ENCODE measurements at regions not wholly inside any gene's neighbourhood (a gene's known extent, or its start where the extent isn't known, plus 50 kb on each side); places are given as distances from the start of the nearest gene placed in this dataset.
A peak's percentile ranks its signal among the peaks of the same experiment; 100 is the strongest.

- H3T11ph ChIP-seq (ENCODE audit: low read length): no peak overlapping the region
- Mint-ChIP-seq H3K4me1 (peaks cover 17 to 23% of the 10 kb centered on the region in 2 experiments), H3K27ac (peak overlapping the region in 1 of 3 experiments; percentile 37; a peak in 1 of 7 replicates), H3K36me3 (ENCODE audit: insufficient read depth in 1 of 3, low read depth in 3 of 3) (no peaks in the 10 kb centered on the region), H3K4me3 (no peak overlapping the region; a peak in 1 of 5 replicates), H3K27me3 (ENCODE audit: low read depth) (no peaks in the 10 kb centered on the region), H3K9me3 (no peaks in the 10 kb centered on the region; a peak in 1 of 5 replicates)
- H4K91ac ChIP-seq (ENCODE audit: insufficient read length, low read depth, low read length): no peak overlapping the region
- no peak overlapping the region for H3K23ac ChIP-seq (ENCODE audit: insufficient read length, low read depth, low read length)
- DNase-seq: no peak
- no peak overlapping the region for H3K14ac ChIP-seq (ENCODE audit: insufficient read depth, low read length)
- no peak overlapping the region for H4K8ac ChIP-seq (replicated peaks; ENCODE audit: insufficient read length, low read depth, low read length)
- H3K4ac ChIP-seq (ENCODE audit: low read depth, low read length): no peak overlapping the region
- no peak overlapping the region for H2BK120ac ChIP-seq (ENCODE audit: low read depth, low read length, poor library complexity, severe bottlenecking)
- H4K5ac ChIP-seq (ENCODE audit: insufficient read length, low read depth, low read length): no peak overlapping the region
- H3K4me1 ChIP-seq (ENCODE audit: insufficient read depth, low read length): no peaks in the 10 kb centered on the region
- H2AK5ac ChIP-seq (ENCODE audit: insufficient read length, low read length): no peak overlapping the region
- H2BK12ac ChIP-seq (ENCODE audit: insufficient read length, low read depth, low read length): no peak overlapping the region
- no peak overlapping the region for H3K56ac ChIP-seq (ENCODE audit: insufficient read length, low read depth, low read length)
- no peak overlapping the region for H2BK20ac ChIP-seq (ENCODE audit: low read depth, low read length, poor library complexity, severe bottlenecking)
- no peaks in the 10 kb centered on the region for H3K9me3 ChIP-seq (ENCODE audit: control insufficient read depth, low read depth, low read length)
- H4K20me1 ChIP-seq (ENCODE audit: control insufficient read depth, insufficient read depth, insufficient read length): no peaks in the 10 kb centered on the region
- no peak overlapping the region for H3K27ac ChIP-seq (ENCODE audit: insufficient read length, low read depth, low read length)
- H3K23me2 ChIP-seq (ENCODE audit: insufficient read length, low read depth, low read length, poor library complexity, severe bottlenecking): no peaks in the 10 kb centered on the region
- no peak overlapping the region for H3K4me2 ChIP-seq (ENCODE audit: insufficient read depth, insufficient read length, low read length)
- H2BK15ac ChIP-seq (ENCODE audit: low read depth, low read length): no peak overlapping the region
- no peak overlapping the region for H3K9ac ChIP-seq (ENCODE audit: extremely low read depth, insufficient read length, low read length)
- WGBS (ENCODE audit: extremely low coverage, insufficient read length, low lambda C conversion rate): no CpG with 5 or more reads among the region's 10 CpGs
- H3K18ac ChIP-seq (ENCODE audit: insufficient read length, low read depth, low read length): no peak overlapping the region
- no peak for TF ChIP-seq CTCF (conservative IDR thresholded peaks at IDR 0.05)
- H3K79me1 ChIP-seq (ENCODE audit: insufficient read depth, low read depth, low read length, poor library complexity, severe bottlenecking): no peaks in the 10 kb centered on the region
- H3K79me2 ChIP-seq (ENCODE audit: insufficient read depth, low read length): no peaks in the 10 kb centered on the region
- no peak overlapping the region for H2AFZ ChIP-seq (ENCODE audit: low read length)
- no peaks in the 10 kb centered on the region for H3K27me3 ChIP-seq (ENCODE audit: insufficient read depth, low read length)
- H2BK5ac ChIP-seq (ENCODE audit: insufficient read length, low read length): no peak overlapping the region
Observed at GRCh38 chr15:67006083-67007065, 59.0 kb upstream of the SMAD3 start.

Measured in H9 (cell line).